Kidney (tissue), 13 donors: ENCODE measurements at regions not wholly inside any gene's neighbourhood (a gene's known extent, or its start where the extent isn't known, plus 50 kb on each side); places are given as distances from the start of the nearest gene placed in this dataset.

ENCODE experiments used
- DNase-seq, 5 donors: peaks; one replicate each; pipeline ENCODE4 v3.0.0-alpha.2; 2013 to 2020
- FAIRE-seq: peaks from 2 replicates; lab custom pipeline; 2012; peaks lifted over from hg19 to GRCh38; lab: Jason Lieb, UNC
- H3K27ac ChIP-seq, 2 donors: one replicate each; pipeline ENCODE4 v1.7.0; 2013; ENCODE audit warnings: low read depth in 2 of 2, low read length in 2 of 2, inconsistent platforms in 1 of 2
- H3K27me3 ChIP-seq: one replicate; pipeline ENCODE4 v1.7.1; 2013; ENCODE audit warnings: low read length, inconsistent platforms; ENCODE audit not compliant: control insufficient read depth, insufficient read depth
- H3K36me3 ChIP-seq, 3 donors: one replicate each; pipeline versions ENCODE4 v1.7.0 to v1.7.1; 2013; ENCODE audit warnings: low read length in 3 of 3, control low read depth in 1 of 3, inconsistent platforms in 1 of 3; ENCODE audit not compliant: insufficient read depth in 3 of 3, control insufficient read depth in 2 of 3
- H3K4me1 ChIP-seq, 3 donors: one replicate each; pipeline versions ENCODE4 v1.7.0 to v1.7.1; 2013; ENCODE audit warnings: low read length in 3 of 3, inconsistent platforms in 1 of 3, low read depth in 1 of 3; ENCODE audit not compliant: control insufficient read depth in 2 of 3, insufficient read depth in 2 of 3
- H3K4me3 ChIP-seq, 3 donors: one replicate each; pipeline versions ENCODE4 v1.7.0 to v1.8.1; 2013; ENCODE audit warnings: low read length in 3 of 3, control low read depth in 1 of 3, inconsistent platforms in 1 of 3
- H3K9ac ChIP-seq, 3 donors: one replicate each; pipeline versions ENCODE4 v1.7.0 to v1.7.1; 2013; ENCODE audit warnings: low read length in 3 of 3, control low read depth in 1 of 3, inconsistent platforms in 1 of 3
- H3K9me3 ChIP-seq, 3 donors: one replicate each; pipeline versions ENCODE4 v1.7.0 to v1.7.1; 2013; ENCODE audit warnings: low read length in 3 of 3, control low read depth in 1 of 3, inconsistent platforms in 1 of 3; ENCODE audit not compliant: control insufficient read depth in 2 of 3, insufficient read depth in 1 of 3
- CTCF ChIP-seq: IDR thresholded peaks from 3 replicates; pipeline ENCODE4 v1.5.1; 2012; ENCODE audit warnings: mild to moderate bottlenecking, moderate library complexity, borderline replicate concordance; ENCODE audit not compliant: insufficient read depth; ENCODE audit errors: extremely low read depth
- intact Hi-C: fragments of 100-400 bp; cut with DNase I; formaldehyde crosslinking; loops from one replicate; pipeline ENCODE4 v1.11.1; 2022
- donor health status: control.
- donor health status: control.
- donor health status: control.
- donor health status: control.
- donor health status: control.
- donor health status: DM: yes; HTN: yes; CAD: no.
- donor health status: Normal renal cell carcinoma (clear cell type).

DNA sequence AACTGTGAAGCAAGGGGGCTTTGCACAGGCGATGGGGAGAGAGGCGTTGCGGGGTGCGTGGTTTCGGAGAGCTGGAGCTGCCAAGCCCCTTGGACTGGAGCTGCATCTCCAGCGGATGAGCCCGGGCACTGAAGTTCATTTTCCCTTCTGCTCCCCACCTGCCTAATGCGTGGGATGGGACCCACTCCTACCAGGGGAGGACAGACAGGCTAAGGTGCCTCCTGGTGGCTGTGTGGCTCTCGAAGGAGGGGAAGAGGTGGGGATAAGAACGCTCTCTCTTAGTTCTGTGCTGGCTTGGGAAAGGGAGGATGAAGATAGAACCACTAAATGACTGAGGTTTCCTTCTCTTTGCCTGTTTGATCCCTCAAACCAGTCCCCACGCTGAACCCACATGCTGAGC, 177.6 kb upstream of the PITRM1 start:
- Histone ChIP-seq H3K36me3 (no peaks in the 10 kb centered on the region), H3K4me3 (no peak overlapping the region), H3K4me1 (no peaks in the 10 kb centered on the region), H3K9ac (no peak overlapping the region), H3K9me3 (no peaks in the 10 kb centered on the region), H3K27ac (no peak overlapping the region), H3K27me3 (no peaks in the 10 kb centered on the region)
- FAIRE-seq (no peak), DNase-seq (no peak)
- intact Hi-C loops = no loop called here
- TF ChIP-seq CTCF = no peak

- FAIRE-seq (no peak), DNase-seq (no peak)
- TF ChIP-seq CTCF = no peak
- H3K4me3 ChIP-seq = no peak overlapping the region
- no peak overlapping the region for H3K9ac ChIP-seq
- H3K9me3 ChIP-seq = no peaks in the 10 kb centered on the region
- H3K27ac ChIP-seq = no peak overlapping the region
- no peaks in the 10 kb centered on the region for H3K4me1 ChIP-seq
- no peaks in the 10 kb centered on the region for H3K36me3 ChIP-seq
- intact Hi-C loops = no loop called here
- no peaks in the 10 kb centered on the region for H3K27me3 ChIP-seq
Measured at GRCh38 chr10:3348564-3348963, 176.0 kb upstream of the PITRM1 start.

DNA sequence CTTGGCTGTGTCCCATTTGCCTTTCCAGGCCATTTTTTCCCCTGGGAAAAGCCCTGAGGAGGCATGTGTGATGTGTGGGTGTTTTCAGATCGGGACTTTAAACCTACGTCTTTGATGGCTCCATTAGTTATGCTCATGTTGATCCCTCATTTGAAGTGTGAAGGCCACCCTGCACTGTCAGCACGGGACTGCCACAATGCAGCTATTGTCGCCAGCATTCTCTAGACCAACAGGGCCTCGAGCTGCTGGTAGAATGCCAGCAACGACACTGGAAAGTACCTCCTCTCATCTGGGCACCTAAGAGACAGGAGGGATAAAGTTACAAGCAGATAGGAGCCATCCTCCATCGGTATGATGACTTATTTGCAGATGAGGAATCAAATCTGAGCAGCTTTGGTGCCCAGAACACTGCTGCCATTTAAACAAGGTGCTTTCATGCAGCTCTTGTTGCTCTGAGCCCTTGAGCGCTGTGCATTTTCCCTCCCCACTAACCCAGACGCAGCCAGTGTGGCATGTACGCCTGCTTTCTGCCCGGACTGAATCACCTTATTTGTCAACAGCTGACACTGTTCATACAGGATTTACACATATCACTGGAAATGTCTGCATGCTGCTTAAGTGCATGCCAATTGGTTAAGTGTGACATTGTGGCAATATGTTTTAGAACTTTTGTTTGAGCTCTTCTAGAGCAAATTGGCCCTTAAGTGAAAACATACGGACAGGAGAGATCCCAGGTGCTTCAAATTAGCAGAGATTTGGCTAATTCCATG, 175.0 kb upstream of the PITRM1 start:
- Histone ChIP-seq H3K9me3 (no peaks in the 10 kb centered on the region), H3K4me1 (no peaks in the 10 kb centered on the region), H3K4me3 (no peak overlapping the region), H3K27ac (no peak overlapping the region), H3K36me3 (no peaks in the 10 kb centered on the region), H3K27me3 (no peaks in the 10 kb centered on the region), H3K9ac (no peak overlapping the region)
- no peak for TF ChIP-seq CTCF
- FAIRE-seq = no peak
- no peak for DNase-seq
- intact Hi-C loops = no loop called here

DNA sequence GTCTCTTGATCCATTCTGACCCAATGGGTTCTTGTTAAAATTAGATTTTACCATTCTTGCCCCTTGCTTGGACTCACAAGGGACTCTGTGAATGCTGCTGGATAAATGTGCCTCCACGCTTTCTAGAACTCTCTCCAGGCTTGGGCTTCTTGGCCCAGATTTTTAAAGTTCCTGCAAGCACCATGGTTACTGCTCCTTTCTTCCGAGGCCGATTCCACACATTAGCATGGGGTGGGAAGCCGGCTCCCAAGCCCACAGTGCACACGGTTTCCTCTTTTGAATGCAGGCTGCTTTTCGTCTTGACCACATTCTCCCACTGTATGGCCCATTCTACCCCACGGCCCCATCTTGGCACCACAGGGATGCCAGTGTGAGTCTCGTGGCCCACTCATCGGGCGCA, 174.3 kb upstream of the PITRM1 start:
- no peak overlapping the region for H3K9ac ChIP-seq
- H3K36me3 ChIP-seq = no peaks in the 10 kb centered on the region
- intact Hi-C loops = no loop called here
- DNase-seq = no peak
- no peaks in the 10 kb centered on the region for H3K4me1 ChIP-seq
- TF ChIP-seq CTCF = no peak
- no peak overlapping the region for H3K27ac ChIP-seq
- no peaks in the 10 kb centered on the region for H3K9me3 ChIP-seq
- H3K4me3 ChIP-seq = no peak overlapping the region
- H3K27me3 ChIP-seq = no peaks in the 10 kb centered on the region
- no peak for FAIRE-seq
